ENCODE measurements at regions not wholly inside any gene's neighbourhood (a gene's known extent, or its start where the extent isn't known, plus 50 kb on each side); places are given as distances from the start of the nearest gene placed in this dataset.

- no peak for DNase-seq (ENCODE audit: low read depth in 2 of 2)
Observed at GRCh38 chr2:48140586-48140985, 173.9 kb upstream of the FOXN2 start.

- no peak for DNase-seq (ENCODE audit: low read depth in 2 of 2)
Observed at GRCh38 chr2:48144777-48145176, 169.7 kb upstream of the FOXN2 start.

- no peak for DNase-seq (ENCODE audit: low read depth in 2 of 2)
Observed at GRCh38 chr2:48145845-48146452, 168.5 kb upstream of the FOXN2 start.

GRCh38 chr2:48146552-48146951, 167.9 kb upstream of the FOXN2 start:
- no peak for DNase-seq (ENCODE audit: low read depth in 2 of 2)

- DNase-seq (ENCODE audit: low read depth in 2 of 2), result no peak
Observed at GRCh38 chr2:48147719-48148118, 166.8 kb upstream of the FOXN2 start.

- no peak for DNase-seq (ENCODE audit: low read depth in 2 of 2)
Observed at GRCh38 chr2:48148841-48149430, 165.5 kb upstream of the FOXN2 start.

GRCh38 chr2:48157150-48157549, 157.3 kb upstream of the FOXN2 start:
- DNase-seq (ENCODE audit: low read depth in 2 of 2), result no peak

- DNase-seq (ENCODE audit: low read depth in 2 of 2), result no peak
Observed at GRCh38 chr2:48161628-48162027, 152.9 kb upstream of the FOXN2 start.

- no peak for DNase-seq (ENCODE audit: low read depth in 2 of 2)
Observed at GRCh38 chr2:48162742-48163141, 151.7 kb upstream of the FOXN2 start.

GRCh38 chr2:48165070-48165753, 149.3 kb upstream of the FOXN2 start:
- DNase-seq (ENCODE audit: low read depth in 2 of 2), result no peak

- DNase-seq (ENCODE audit: low read depth in 2 of 2), result no peak
Observed at GRCh38 chr2:48169141-48169592, 145.3 kb upstream of the FOXN2 start.

GRCh38 chr2:48170281-48170680, 144.2 kb upstream of the FOXN2 start:
- DNase-seq (ENCODE audit: low read depth in 2 of 2), result no peak

GRCh38 chr2:48173141-48173540, 141.3 kb upstream of the FOXN2 start:
- no peak for DNase-seq (ENCODE audit: low read depth in 2 of 2)

- DNase-seq (ENCODE audit: low read depth in 2 of 2), result no peak
Observed at GRCh38 chr2:48174503-48174902, 140.0 kb upstream of the FOXN2 start.

GRCh38 chr2:48175254-48175653, 139.2 kb upstream of the FOXN2 start:
- DNase-seq (ENCODE audit: low read depth in 2 of 2), result no peak

GRCh38 chr2:48175656-48176055, 138.8 kb upstream of the FOXN2 start:
- no peak for DNase-seq (ENCODE audit: low read depth in 2 of 2)

- no peak for DNase-seq (ENCODE audit: low read depth in 2 of 2)
Observed at GRCh38 chr2:48176876-48177275, 137.6 kb upstream of the FOXN2 start.

GRCh38 chr2:48178611-48179010, 135.9 kb upstream of the FOXN2 start:
- DNase-seq (ENCODE audit: low read depth in 2 of 2), result no peak

GRCh38 chr2:48180557-48180956, 133.9 kb upstream of the FOXN2 start:
- no peak for DNase-seq (ENCODE audit: low read depth in 2 of 2)

- DNase-seq (ENCODE audit: low read depth in 2 of 2), result no peak
Observed at GRCh38 chr2:48183276-48183675, 131.2 kb upstream of the FOXN2 start.

GRCh38 chr2:48183991-48184390, 130.5 kb upstream of the FOXN2 start:
- no peak for DNase-seq (ENCODE audit: low read depth in 2 of 2)

- no peak for DNase-seq (ENCODE audit: low read depth in 2 of 2)
Observed at GRCh38 chr2:48187503-48187902, 127.0 kb upstream of the FOXN2 start.

- DNase-seq (ENCODE audit: low read depth in 2 of 2), result no peak
Observed at GRCh38 chr2:48189552-48190228, 124.8 kb upstream of the FOXN2 start.
